Activated CD4-positive, alpha-beta T cell treated with anti-CD3 and anti-CD28 coated beads, Interleukin-10, Interleukin-2, amounts not matched to agents 100 ng/mL and 50 ng/mL, durations not matched to agents 16 hours and 8 hours (primary cell): ENCODE measurements at regions not wholly inside any gene's neighbourhood (a gene's known extent, or its start where the extent isn't known, plus 50 kb on each side); places are given as distances from the start of the nearest gene placed in this dataset.
"Not testable (repeated sequence)": the region's sequence is repeated elsewhere in the genome, so short reads cannot be mapped to it uniquely, and the experiment has no call there.

Experiments used
- DNase-seq: peaks from one replicate; pipeline ENCODE4 v3.0.0-alpha.2; 2020

- peak; percentile 0 for DNase-seq
These were observed 191.6 kb upstream of the CTNND2 start for GRCh38 chr5:12095808-12096281.

- no peak for DNase-seq
These were observed 189.3 kb upstream of the CTNND2 start for GRCh38 chr5:12093586-12093985.

GRCh38 chr5:12080761-12081160 lies 176.5 kb upstream of the CTNND2 start:
- no peak for DNase-seq

- DNase-seq = not testable (repeated sequence)
These were observed 174.0 kb upstream of the CTNND2 start for GRCh38 chr5:12078286-12078685.

- no peak for DNase-seq
These were observed 169.2 kb upstream of the CTNND2 start for GRCh38 chr5:12073426-12073825.

- no peak for DNase-seq
These were observed 168.2 kb upstream of the CTNND2 start for GRCh38 chr5:12072441-12072840.

- no peak for DNase-seq
These were observed 167.2 kb upstream of the CTNND2 start for GRCh38 chr5:12071455-12071854.

- peak; percentile 15 for DNase-seq
These were observed 119.5 kb upstream of the CTNND2 start for GRCh38 chr5:12023614-12024241.

- DNase-seq = no peak
These were observed 118.2 kb upstream of the CTNND2 start for GRCh38 chr5:12022444-12022843.

GRCh38 chr5:12019306-12019705 lies 115.1 kb upstream of the CTNND2 start:
- DNase-seq = no peak

GRCh38 chr5:12017007-12017406 lies 112.8 kb upstream of the CTNND2 start:
- DNase-seq = no peak

- no peak for DNase-seq
These were observed 112.0 kb upstream of the CTNND2 start for GRCh38 chr5:12016159-12016746.

- DNase-seq = no peak
These were observed 109.1 kb upstream of the CTNND2 start for GRCh38 chr5:12013351-12013750.

- no peak for DNase-seq
These were observed 99.4 kb upstream of the CTNND2 start for GRCh38 chr5:12003680-12004079.

- no peak for DNase-seq
These were observed 94.2 kb upstream of the CTNND2 start for GRCh38 chr5:11998397-11998796.

- no peak for DNase-seq
These were observed 93.7 kb upstream of the CTNND2 start for GRCh38 chr5:11997942-11998341.

GRCh38 chr5:11992518-11992917 lies 88.3 kb upstream of the CTNND2 start:
- DNase-seq = no peak

- no peak for DNase-seq
These were observed 81.7 kb upstream of the CTNND2 start for GRCh38 chr5:11985993-11986392.

- DNase-seq = no peak
These were observed 80.0 kb upstream of the CTNND2 start for GRCh38 chr5:11984196-11984595.

GRCh38 chr5:11981986-11982385 lies 77.7 kb upstream of the CTNND2 start:
- DNase-seq = no peak

GRCh38 chr5:11977904-11978303 lies 73.7 kb upstream of the CTNND2 start:
- DNase-seq = no peak

- DNase-seq = no peak
These were observed 69.2 kb upstream of the CTNND2 start for GRCh38 chr5:11973469-11973868.

GRCh38 chr5:11963227-11963626 lies 59.0 kb upstream of the CTNND2 start:
- DNase-seq = no peak

GRCh38 chr5:11962122-11962521 lies 57.9 kb upstream of the CTNND2 start:
- no peak for DNase-seq

GRCh38 chr5:11958321-11958720 lies 54.1 kb upstream of the CTNND2 start:
- DNase-seq = no peak
